Neuronal stem cell (in vitro differentiated cells): ENCODE measurements at regions not wholly inside any gene's neighbourhood (a gene's known extent, or its start where the extent isn't known, plus 50 kb on each side); places are given as distances from the start of the nearest gene placed in this dataset.

Experiments used
- DNase-seq: peaks from one replicate; pipeline ENCODE4 v3.0.0-alpha.2; 2013; ENCODE audit warnings: low spot score
- H2AFZ ChIP-seq: one replicate; pipeline ENCODE4 v1.6.1; 2013; ENCODE audit warnings: mild to moderate bottlenecking, low read length, inconsistent platforms
- H2AK5ac ChIP-seq: 2 replicates; pipeline ENCODE4 v1.6.1; 2013; ENCODE audit warnings: low read depth, mild to moderate bottlenecking, inconsistent platforms, low read length, moderate library complexity, mixed read lengths
- H2BK120ac ChIP-seq: 2 replicates; pipeline ENCODE4 v1.6.1; 2013; ENCODE audit warnings: low read depth, mild to moderate bottlenecking, inconsistent platforms, low read length, moderate library complexity, mixed read lengths
- H2BK12ac ChIP-seq: one replicate; pipeline ENCODE4 v1.6.1; 2013; ENCODE audit warnings: low read length, inconsistent platforms
- H2BK15ac ChIP-seq: 2 replicates; pipeline ENCODE4 v1.6.1; 2013; ENCODE audit warnings: mild to moderate bottlenecking, low read length, inconsistent platforms, mixed read lengths
- H2BK5ac ChIP-seq: one replicate; pipeline ENCODE4 v1.6.1; 2013; ENCODE audit warnings: inconsistent platforms, mild to moderate bottlenecking, low read length, moderate library complexity
- H3K14ac ChIP-seq: one replicate; pipeline ENCODE4 v1.6.1; 2013; ENCODE audit warnings: low read length, inconsistent platforms
- H3K18ac ChIP-seq: 2 replicates; pipeline ENCODE4 v1.6.1; 2013; ENCODE audit warnings: low read length, inconsistent platforms
- H3K23ac ChIP-seq: 2 replicates; pipeline ENCODE4 v1.6.1; 2013; ENCODE audit warnings: low read depth, mild to moderate bottlenecking, mixed read lengths, low read length, inconsistent platforms; ENCODE audit not compliant: poor library complexity
- H3K27ac ChIP-seq: replicated peaks from 3 replicates; pipeline ENCODE4 v1.5.1; 2013; ENCODE audit warnings: low read length, inconsistent platforms
- H3K27me3 ChIP-seq, 3 experiments: 2 replicates each; pipeline ENCODE4 v1.6.1; 2013; ENCODE audit warnings: low read length in 3 of 3, mild to moderate bottlenecking in 2 of 3, inconsistent platforms in 1 of 3, low read depth in 1 of 3, mixed read lengths in 1 of 3, moderate library complexity in 1 of 3; ENCODE audit not compliant: control insufficient read depth in 3 of 3, insufficient read depth in 3 of 3
- H3K36me3 ChIP-seq, 2 donors: replicated peaks in 1 of 2; 2 replicates each; pipeline ENCODE4 v1.6.1; 2013; ENCODE audit warnings: low read length in 2 of 2; ENCODE audit not compliant: control insufficient read depth in 2 of 2, insufficient read depth in 2 of 2
- H3K4ac ChIP-seq: 2 replicates; pipeline ENCODE4 v1.6.1; 2013; ENCODE audit warnings: inconsistent platforms, mild to moderate bottlenecking, low read length, moderate library complexity
- H3K4me1 ChIP-seq, 2 donors: 1 replicate in 1 of 2; 2 replicates in 1 of 2; pipeline ENCODE4 v1.6.1; 2013; ENCODE audit warnings: low read length in 2 of 2, low read depth in 1 of 2; ENCODE audit not compliant: control insufficient read depth in 2 of 2, insufficient read depth in 1 of 2
- H3K4me2 ChIP-seq: one replicate; pipeline ENCODE4 v1.6.1; 2013; ENCODE audit warnings: mild to moderate bottlenecking, low read length, inconsistent platforms; ENCODE audit not compliant: insufficient read depth, poor library complexity, severe bottlenecking
- H3K4me3 ChIP-seq, 2 donors: 2 replicates each; pipeline ENCODE4 v1.5.1; 2013; ENCODE audit warnings: low read length in 2 of 2, mild to moderate bottlenecking in 2 of 2, inconsistent platforms in 1 of 2, moderate library complexity in 1 of 2
- H3K79me1 ChIP-seq: one replicate; pipeline ENCODE4 v1.6.1; 2013; ENCODE audit warnings: low read depth, mild to moderate bottlenecking, inconsistent platforms, low read length, moderate library complexity
- H3K9ac ChIP-seq: one replicate; pipeline ENCODE4 v1.6.1; 2013; ENCODE audit warnings: mild to moderate bottlenecking, low read depth, low read length, inconsistent platforms; ENCODE audit not compliant: poor library complexity
- H3K9me3 ChIP-seq, 2 donors: replicated peaks in 1 of 2; 2 replicates each; pipeline versions ENCODE3 to v1.6.1; 2013; ENCODE audit warnings: low read length in 2 of 2, mild to moderate bottlenecking in 2 of 2, inconsistent platforms in 1 of 2, low read depth in 1 of 2, mixed read lengths in 1 of 2, moderate library complexity in 1 of 2; ENCODE audit not compliant: control insufficient read depth in 2 of 2, insufficient read depth in 1 of 2
- H4K8ac ChIP-seq: one replicate; pipeline ENCODE4 v1.6.1; 2013; ENCODE audit warnings: low read depth, mild to moderate bottlenecking, inconsistent platforms, low read length, moderate library complexity
- H4K91ac ChIP-seq: one replicate; pipeline ENCODE4 v1.6.1; 2013; ENCODE audit warnings: low read length, low read depth, mild to moderate bottlenecking, inconsistent platforms; ENCODE audit not compliant: poor library complexity
- WGBS, 2 donors: extraction: QIAGEN DNeasy Blood & Tissue Kit; methylation state at CpG; one replicate each; pipeline ENCODE4 v1.1.7; 2013; ENCODE audit warnings: missing lambda C conversion rate in 2 of 2, mixed read lengths in 1 of 2; ENCODE audit not compliant: insufficient read length in 2 of 2, insufficient replicate concordance in 1 of 2; ENCODE audit errors: extremely low coverage in 2 of 2; 5-methylcytosine and 5-hydroxymethylcytosine counted together

GRCh38 chr2:150165988-150166312 is 321.5 kb downstream of the RND3 start:
- Histone ChIP-seq H3K4me3 (no peak overlapping the region), H3K27ac (no peak overlapping the region), H3K4me2 (no peak overlapping the region), H4K91ac (no peak overlapping the region), H2BK15ac (no peak overlapping the region), H2AK5ac (no peak overlapping the region), H3K36me3 (no peaks in the 10 kb centered on the region), H3K18ac (no peak overlapping the region), H3K4me1 (peaks cover 3 to 6% of the 10 kb centered on the region in 2 donors), H4K8ac (no peak overlapping the region), H2AFZ (no peak overlapping the region), H2BK5ac (no peak overlapping the region), H2BK12ac (no peak overlapping the region), H3K27me3 (no peaks in the 10 kb centered on the region), H3K4ac (no peak overlapping the region), H3K9ac (no peak overlapping the region), H3K79me1 (no peaks in the 10 kb centered on the region), H3K9me3 (no peaks in the 10 kb centered on the region), H2BK120ac (no peak overlapping the region), H3K14ac (no peak overlapping the region), H3K23ac (no peak overlapping the region)
- no peak for DNase-seq
- no CpG with 5 or more reads among the region's 1 CpG for WGBS, 2 donors

DNA sequence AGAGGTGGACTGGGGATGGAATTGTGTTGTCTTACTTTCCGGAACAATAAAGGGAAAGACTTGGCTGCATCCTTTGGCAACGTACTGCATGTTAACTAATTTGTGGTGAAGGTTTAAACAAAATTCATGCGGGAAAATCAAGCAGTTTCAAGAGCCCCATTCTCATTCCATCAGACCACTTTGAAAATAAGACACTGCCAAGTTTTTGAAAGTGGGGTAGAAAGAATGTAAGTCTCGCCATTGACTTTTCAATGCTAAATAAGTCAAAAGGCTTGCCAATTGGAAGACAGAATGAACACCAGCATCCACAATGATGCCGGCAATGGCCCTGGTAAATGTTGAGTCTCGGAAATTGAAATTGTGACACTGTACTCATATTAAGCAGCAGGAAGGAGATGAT is 322.0 kb downstream of the RND3 start:
- Histone ChIP-seq H3K36me3 (no peaks in the 10 kb centered on the region), H2AFZ (no peak overlapping the region), H2AK5ac (no peak overlapping the region), H3K79me1 (no peaks in the 10 kb centered on the region), H3K9ac (no peak overlapping the region), H3K4ac (no peak overlapping the region), H4K91ac (no peak overlapping the region), H3K4me2 (no peak overlapping the region), H2BK15ac (no peak overlapping the region), H2BK12ac (no peak overlapping the region), H2BK5ac (no peak overlapping the region), H2BK120ac (no peak overlapping the region), H3K27me3 (no peaks in the 10 kb centered on the region), H3K23ac (no peak overlapping the region), H3K4me3 (no peak overlapping the region), H3K4me1 (peaks cover 3 to 6% of the 10 kb centered on the region in 2 donors), H3K18ac (no peak overlapping the region), H3K9me3 (no peaks in the 10 kb centered on the region), H3K14ac (no peak overlapping the region), H4K8ac (no peak overlapping the region), H3K27ac (no peak overlapping the region)
- no peak for DNase-seq
- WGBS, 2 donors: no CpG with 5 or more reads among the region's 6 CpGs

- WGBS, 2 donors: no CpG with 5 or more reads among the region's 6 CpGs
- H3K4me1 ChIP-seq: peaks cover 3 to 5% of the 10 kb centered on the region in 2 donors
- H3K4me3 ChIP-seq: no peak overlapping the region
- H3K27me3 ChIP-seq: no peaks in the 10 kb centered on the region
- H2BK12ac ChIP-seq: no peak overlapping the region
- H3K36me3 ChIP-seq: no peaks in the 10 kb centered on the region
- H2BK5ac ChIP-seq: no peak overlapping the region
- no peak overlapping the region for H3K4ac ChIP-seq
- H3K27ac ChIP-seq: no peak overlapping the region
- H2BK120ac ChIP-seq: no peak overlapping the region
- no peak overlapping the region for H2AK5ac ChIP-seq
- H3K79me1 ChIP-seq: no peaks in the 10 kb centered on the region
- DNase-seq: no peak
- no peak overlapping the region for H3K9ac ChIP-seq
- no peak overlapping the region for H3K23ac ChIP-seq
- H3K14ac ChIP-seq: no peak overlapping the region
- no peak overlapping the region for H2AFZ ChIP-seq
- no peaks in the 10 kb centered on the region for H3K9me3 ChIP-seq
- no peak overlapping the region for H3K18ac ChIP-seq
- H2BK15ac ChIP-seq: no peak overlapping the region
- H4K91ac ChIP-seq: no peak overlapping the region
- H3K4me2 ChIP-seq: no peak overlapping the region
- H4K8ac ChIP-seq: no peak overlapping the region
These were observed 325.1 kb downstream of the RND3 start for GRCh38 chr2:150162241-150162942.

GRCh38 chr2:150160058-150160457 is 327.4 kb downstream of the RND3 start:
- Histone ChIP-seq H2AK5ac (no peak overlapping the region), H3K9me3 (no peaks in the 10 kb centered on the region), H4K91ac (no peak overlapping the region), H2AFZ (no peak overlapping the region), H3K79me1 (no peaks in the 10 kb centered on the region), H4K8ac (no peak overlapping the region), H3K18ac (no peak overlapping the region), H3K4ac (no peak overlapping the region), H3K23ac (no peak overlapping the region), H2BK5ac (no peak overlapping the region), H3K27me3 (no peaks in the 10 kb centered on the region), H3K9ac (no peak overlapping the region), H2BK12ac (no peak overlapping the region), H3K14ac (no peak overlapping the region), H3K4me3 (no peak overlapping the region), H3K4me1 (peaks cover 0 to 3% of the 10 kb centered on the region in 2 donors), H2BK15ac (no peak overlapping the region), H3K4me2 (no peak overlapping the region), H2BK120ac (no peak overlapping the region), H3K36me3 (no peaks in the 10 kb centered on the region), H3K27ac (no peak overlapping the region)
- WGBS, 2 donors: no CpG with 5 or more reads among the region's 6 CpGs
- DNase-seq: no peak
